ENCODE measurements at regions not wholly inside any gene's neighbourhood (a gene's known extent, or its start where the extent isn't known, plus 50 kb on each side); places are given as distances from the start of the nearest gene placed in this dataset.

- TF ChIP-seq CTCF (conservative IDR thresholded peaks at IDR 0.05; ENCODE audit: low read depth, low read length), result no peak
- no peak overlapping the region for H3K4me3 ChIP-seq (ENCODE audit: low read length)
- no peak for DNase-seq (ENCODE audit: low read depth)
Measured at GRCh38 chr13:83183439-83184149, 698.7 kb downstream of the SLITRK1 start.

GRCh38 chr13:83182845-83183244, 699.4 kb downstream of the SLITRK1 start:
- no peak overlapping the region for H3K4me3 ChIP-seq (ENCODE audit: low read length)
- DNase-seq (ENCODE audit: low read depth), result no peak
- no peak for TF ChIP-seq CTCF (conservative IDR thresholded peaks at IDR 0.05; ENCODE audit: low read depth, low read length)

- TF ChIP-seq CTCF (conservative IDR thresholded peaks at IDR 0.05; ENCODE audit: low read depth, low read length), result no peak
- no peak overlapping the region for H3K4me3 ChIP-seq (ENCODE audit: low read length)
- no peak for DNase-seq (ENCODE audit: low read depth)
Measured at GRCh38 chr13:83178008-83178407, 704.3 kb downstream of the SLITRK1 start.

GRCh38 chr13:83168590-83168989, 713.7 kb downstream of the SLITRK1 start:
- no peak overlapping the region for H3K4me3 ChIP-seq (ENCODE audit: low read length)
- no peak for TF ChIP-seq CTCF (conservative IDR thresholded peaks at IDR 0.05; ENCODE audit: low read depth, low read length)
- DNase-seq (ENCODE audit: low read depth), result peak; percentile 31

- DNase-seq (ENCODE audit: low read depth), result no peak
- no peak overlapping the region for H3K4me3 ChIP-seq (ENCODE audit: low read length)
- TF ChIP-seq CTCF (conservative IDR thresholded peaks at IDR 0.05; ENCODE audit: low read depth, low read length), result no peak
Measured at GRCh38 chr13:83167203-83167602, 715.1 kb downstream of the SLITRK1 start.

GRCh38 chr13:83166550-83166949, 715.7 kb downstream of the SLITRK1 start:
- no peak overlapping the region for H3K4me3 ChIP-seq (ENCODE audit: low read length)
- no peak for DNase-seq (ENCODE audit: low read depth)
- no peak for TF ChIP-seq CTCF (conservative IDR thresholded peaks at IDR 0.05; ENCODE audit: low read depth, low read length)

GRCh38 chr13:83162493-83162892, 719.8 kb downstream of the SLITRK1 start:
- no peak for TF ChIP-seq CTCF (conservative IDR thresholded peaks at IDR 0.05; ENCODE audit: low read depth, low read length)
- DNase-seq (ENCODE audit: low read depth), result no peak
- no peak overlapping the region for H3K4me3 ChIP-seq (ENCODE audit: low read length)
